Neural cell (in vitro differentiated cells): ENCODE measurements at regions not wholly inside any gene's neighbourhood (a gene's known extent, or its start where the extent isn't known, plus 50 kb on each side); places are given as distances from the start of the nearest gene placed in this dataset.

Experiments
- CTCF ChIP-seq: fragments of 450-650 bp; IDR thresholded peaks from 2 replicates; pipeline ENCODE4 v1.5.1; 2014; ENCODE audit warnings: antibody characterized with exemption, mild to moderate bottlenecking, moderate library complexity; ENCODE audit not compliant: poor library complexity, severe bottlenecking
- EP300 ChIP-seq: fragments of 450-650 bp; conservative IDR thresholded peaks from 2 replicates; pipeline ENCODE4 v1.6.1; 2014; ENCODE audit warnings: antibody characterized with exemption, mild to moderate bottlenecking, moderate library complexity; ENCODE audit not compliant: poor library complexity, severe bottlenecking
- EZH2 ChIP-seq: fragments of 200-600, 300-800 bp; shearing (Covaris generic), sonication (generic); IDR thresholded peaks from 2 replicates; pipeline ENCODE4 v1.6.1; 2014; ENCODE audit warnings: antibody characterized with exemption, low read length, borderline replicate concordance, mild to moderate bottlenecking; ENCODE audit not compliant: insufficient read depth, poor library complexity, severe bottlenecking
- POLR2AphosphoS5 ChIP-seq: IDR thresholded peaks from 2 replicates; pipeline ENCODE4 v1.6.1; 2012
- RAD21 ChIP-seq: fragments of 450-650 bp; conservative IDR thresholded peaks from 2 replicates; pipeline ENCODE4 v1.6.1; 2014; ENCODE audit warnings: antibody characterized with exemption, mild to moderate bottlenecking, moderate library complexity
- REST ChIP-seq: IDR thresholded peaks from 2 replicates; pipeline ENCODE4 v1.6.1; 2012; ENCODE audit warnings: borderline replicate concordance
- TAF1 ChIP-seq: IDR thresholded peaks from 2 replicates; pipeline ENCODE4 v1.6.1; 2012; ENCODE audit warnings: low read depth

GRCh38 chr5:96128204-96128864 is 166.7 kb upstream of the ELL2 start:
- TF ChIP-seq REST (no peak), CTCF (no peak), EZH2 (no peak), POLR2AphosphoS5 (no peak), EP300 (no peak), TAF1 (no peak), RAD21 (no peak)
